Ovary (tissue), 7 donors: ENCODE measurements at regions not wholly inside any gene's neighbourhood (a gene's known extent, or its start where the extent isn't known, plus 50 kb on each side); places are given as distances from the start of the nearest gene placed in this dataset.

Source experiments
- DNase-seq, 5 donors: peaks; one replicate each; pipeline ENCODE4 v3.0.0-alpha.2; 2019 to 2020
- H3K27ac ChIP-seq, 2 donors: fragments of 200-600 bp; one replicate each; pipeline versions ENCODE4 v1.5.1 to v1.8.0; 2019 to 2022
- H3K27me3 ChIP-seq: fragments of 200-600 bp; one replicate; pipeline ENCODE4 v1.8.0; 2022
- H3K36me3 ChIP-seq: fragments of 200-600 bp; sonication (generic); one replicate; pipeline ENCODE4 v1.5.1; 2019
- H3K4me1 ChIP-seq: one replicate; pipeline ENCODE4 v1.8.1; 2013; ENCODE audit warnings: mild to moderate bottlenecking, moderate library complexity; ENCODE audit not compliant: insufficient read depth
- H3K4me3 ChIP-seq: fragments of 200-600 bp; sonication (generic); one replicate; pipeline ENCODE4 v1.5.1; 2017
- H3K9me3 ChIP-seq, 2 donors: fragments of 200-600 bp in 1 of 2; sonication (generic) in 1 of 2; one replicate each; pipeline versions ENCODE4 v1.5.1 to v1.8.1; 2013 to 2019; ENCODE audit warnings: mild to moderate bottlenecking in 1 of 2, moderate library complexity in 1 of 2
- CTCF ChIP-seq, 3 donors: fragments of 450-650 bp in 2 of 3; fragments of 200-600 bp in 1 of 3; IDR thresholded peaks; one replicate each; pipeline versions ENCODE4 v1.5.1 to v1.8.0; 2016 to 2022; ENCODE audit warnings: antibody characterized with exemption in 3 of 3, mild to moderate bottlenecking in 1 of 3
- EP300 ChIP-seq: sonication (generic); formaldehyde crosslinking; IDR thresholded peaks from one replicate; pipeline ENCODE4 v1.6.1; 2017; ENCODE audit warnings: antibody characterized with exemption
- POLR2A ChIP-seq: fragments of 450-650 bp; IDR thresholded peaks from one replicate; pipeline ENCODE4 v1.6.1; 2017; ENCODE audit warnings: antibody characterized with exemption, mild to moderate bottlenecking, moderate library complexity
- WGBS, 3 donors: extraction: QIAGEN DNeasy Blood & Tissue Kit in 1 of 3; methylation state at CpG; one replicate each; pipeline versions ENCODE4 v1.1.5 to v1.1.7; 2013 to 2017; 5-methylcytosine and 5-hydroxymethylcytosine counted together
- intact Hi-C, 4 donors: fragments of 100-400 bp; cut with DNase I; formaldehyde crosslinking; loops; one replicate each; pipeline versions ENCODE4 v1.11.0 to v1.15.1; 2022 to 2023
- donor health status: DM: no; HTN: no; CAD: no; lungs with moderate emphysema.
- donor health status: DM: no; HTN: no; CAD: no.
- donor health status: Bipolar disorder and iron deficiency.
- donor health status: DM: no; HTN: no; CAD: no.
- donor health status: DM: yes; HTN: yes; CAD: no.

DNA sequence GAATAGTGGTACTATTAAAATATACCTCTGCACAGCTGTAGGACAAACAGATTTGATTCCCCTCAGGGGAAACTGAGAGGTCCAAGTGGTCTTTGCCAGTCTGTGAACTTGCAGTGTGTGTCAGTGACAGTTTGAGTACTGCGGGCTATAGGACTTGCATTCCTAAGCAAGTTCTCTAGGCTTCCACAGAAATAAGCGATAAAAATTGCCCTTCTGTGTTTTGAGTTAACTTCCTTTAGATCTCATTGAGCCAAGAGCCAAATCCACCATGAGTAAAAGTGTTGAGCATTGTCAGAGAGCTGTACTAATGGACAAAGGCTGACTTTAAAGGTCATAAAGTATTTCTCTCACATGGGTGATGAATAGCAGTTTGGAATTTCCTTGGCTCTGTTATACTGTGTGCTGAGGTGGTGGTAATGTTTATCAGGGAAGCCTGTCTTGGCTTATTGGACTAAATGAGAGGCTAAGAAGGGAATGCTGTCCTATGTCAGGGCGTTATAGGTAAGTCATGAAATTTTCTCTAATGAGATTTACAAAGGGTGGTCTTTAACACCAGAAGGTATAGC, 122.6 kb upstream of the MAP3K7 start:
- Histone ChIP-seq H3K4me1 (peaks cover 2% of the 10 kb centered on the region), H3K36me3 (no peaks in the 10 kb centered on the region), H3K4me3 (no peak overlapping the region), H3K9me3 (no peaks in the 10 kb centered on the region), H3K27ac (no peak overlapping the region), H3K27me3 (no peaks in the 10 kb centered on the region)
- DNase-seq, result no peak
- 71 to 86% (median 83%) methylated on average over 3 of the region's 3 CpGs for WGBS, 3 donors
- no peak for TF ChIP-seq POLR2A
- TF ChIP-seq EP300, result no peak
- TF ChIP-seq CTCF (IDR thresholded peaks at IDR 0.05), result no peak
- intact Hi-C loops, result no loop called here

DNA sequence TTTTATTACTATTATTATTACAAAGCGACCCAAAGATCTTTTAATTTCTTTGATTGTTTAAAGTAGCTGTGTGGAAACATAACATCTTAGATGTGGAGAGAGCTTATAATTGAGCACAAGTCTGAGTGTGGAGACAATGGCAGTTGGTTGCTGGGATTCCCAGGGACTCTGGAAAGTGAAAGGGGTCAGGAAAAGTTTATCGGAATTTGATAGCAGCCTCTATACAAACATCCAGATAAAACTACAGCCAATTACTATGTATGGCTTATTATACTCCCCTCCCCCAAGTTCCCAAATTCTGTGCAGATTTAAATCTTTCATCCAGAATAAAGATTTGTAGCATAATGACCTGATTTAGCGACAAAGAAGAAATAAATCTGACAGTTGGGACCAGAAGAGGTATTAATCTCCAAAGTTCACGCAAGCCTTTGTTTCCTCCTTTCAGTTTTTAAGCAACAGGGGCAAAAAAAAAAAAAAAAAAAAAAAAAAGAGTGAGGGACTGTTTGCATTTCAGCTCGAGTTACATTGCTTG, 121.4 kb upstream of the MAP3K7 start:
- H3K27ac ChIP-seq, result no peak overlapping the region
- no peaks in the 10 kb centered on the region for H3K27me3 ChIP-seq
- no peaks in the 10 kb centered on the region for H3K9me3 ChIP-seq
- H3K4me1 ChIP-seq, result peaks cover 2% of the 10 kb centered on the region
- intact Hi-C loops, result no loop called here
- TF ChIP-seq EP300, result no peak
- no peak for TF ChIP-seq POLR2A
- TF ChIP-seq CTCF (IDR thresholded peaks at IDR 0.05), result no peak
- no peak overlapping the region for H3K4me3 ChIP-seq
- H3K36me3 ChIP-seq, result no peaks in the 10 kb centered on the region
- DNase-seq, result no peak
- 70 to 86% (median 83%) methylated on average over 5 of the region's 5 CpGs for WGBS, 3 donors

DNA sequence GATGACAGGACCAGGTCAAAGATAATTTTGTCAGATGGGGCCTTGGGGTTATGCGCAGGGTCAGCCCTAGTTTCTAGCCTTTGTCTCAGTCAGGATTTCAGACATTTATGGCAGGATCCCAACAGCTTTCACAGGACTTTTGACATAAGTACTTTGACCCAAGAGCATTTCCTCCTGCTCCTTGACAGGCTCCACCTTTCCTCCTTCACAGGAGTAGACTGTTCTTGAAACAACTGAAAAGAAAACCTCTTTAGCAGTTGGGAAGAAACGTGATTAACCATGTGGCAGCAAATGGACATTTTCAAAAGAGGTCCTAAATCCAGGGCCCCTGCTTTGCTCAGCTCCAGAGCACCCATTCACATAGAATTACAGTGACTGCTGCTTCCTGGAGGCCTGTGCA, 120.4 kb upstream of the MAP3K7 start:
- Histone ChIP-seq H3K4me1 (peaks cover 2% of the 10 kb centered on the region), H3K36me3 (no peaks in the 10 kb centered on the region), H3K27ac (no peak overlapping the region), H3K9me3 (no peaks in the 10 kb centered on the region), H3K4me3 (no peak overlapping the region), H3K27me3 (no peaks in the 10 kb centered on the region)
- WGBS, 3 donors, result 83 to 84% (median 83%) methylated on average over 2 of the region's 2 CpGs
- TF ChIP-seq EP300 (no peak), CTCF (IDR thresholded peaks at IDR 0.05) (no peak), POLR2A (no peak)
- intact Hi-C loops, result no loop called here
- no peak for DNase-seq

DNA sequence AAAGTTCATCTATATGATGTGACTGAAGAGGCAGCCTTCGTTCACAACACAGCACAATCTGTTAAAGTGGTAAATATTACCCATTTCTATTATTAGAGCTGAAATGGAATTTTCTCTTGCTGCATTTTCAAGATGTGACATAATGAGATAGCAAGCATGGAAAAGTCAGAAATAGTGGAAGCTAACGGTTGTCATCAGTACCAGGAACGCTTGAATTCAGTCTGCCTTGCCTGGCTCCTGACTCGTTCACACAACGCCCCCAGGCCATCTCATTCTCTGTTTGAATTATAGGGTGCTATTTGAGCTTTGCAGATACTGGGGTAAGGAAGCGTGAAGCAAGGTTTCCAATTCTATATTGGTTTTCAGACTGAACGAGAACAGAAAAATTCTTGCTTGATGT, 116.5 kb upstream of the MAP3K7 start:
- Histone ChIP-seq H3K36me3 (no peaks in the 10 kb centered on the region), H3K27me3 (no peaks in the 10 kb centered on the region), H3K4me1 (no peaks in the 10 kb centered on the region), H3K9me3 (no peaks in the 10 kb centered on the region), H3K27ac (no peak overlapping the region), H3K4me3 (no peak overlapping the region)
- intact Hi-C loops, result no loop called here
- TF ChIP-seq CTCF (IDR thresholded peaks at IDR 0.05) (no peak), POLR2A (no peak), EP300 (no peak)
- 82 to 84% (median 84%) methylated on average over 7 of the region's 7 CpGs for WGBS, 3 donors
- DNase-seq, result no peak
